Type B pancreatic cell (in vitro differentiated cells): ENCODE measurements at regions not wholly inside any gene's neighbourhood (a gene's known extent, or its start where the extent isn't known, plus 50 kb on each side); places are given as distances from the start of the nearest gene placed in this dataset.
A peak's percentile ranks its signal among the peaks of the same experiment; 100 is the strongest.

ENCODE experiments used
- DNase-seq: peaks from one replicate; pipeline ENCODE4 v3.0.0; 2021; ENCODE audit warnings: mixed read lengths; ENCODE audit not compliant: unreplicated experiment; ENCODE audit errors: extremely low spot score
- H3K27ac Mint-ChIP-seq: 2 replicates; pipeline ENCODE4 v1.8.0; 2021; ENCODE audit warnings: mild to moderate bottlenecking, mixed read lengths
- H3K27me3 Mint-ChIP-seq: 2 replicates; pipeline ENCODE4 v1.8.0; 2021; ENCODE audit warnings: mixed read lengths
- H3K36me3 Mint-ChIP-seq: 2 replicates; pipeline ENCODE4 v1.8.0; 2021; ENCODE audit warnings: mixed read lengths
- H3K4me1 Mint-ChIP-seq: one replicate; pipeline ENCODE4 v1.8.0; 2021; ENCODE audit warnings: mixed read lengths; ENCODE audit not compliant: unreplicated experiment
- H3K4me3 Mint-ChIP-seq: 2 replicates; pipeline ENCODE4 v1.8.0; 2021; ENCODE audit warnings: mild to moderate bottlenecking, mixed read lengths
- H3K9me3 Mint-ChIP-seq: 2 replicates; pipeline ENCODE4 v1.8.0; 2021; ENCODE audit warnings: mixed read lengths
- TF ChIP-seq, protein P1 (sequence below): fragments of 200-600 bp; sonication (generic); conservative IDR thresholded peaks from 2 replicates; pipeline ENCODE4 v1.5.0; 2021; ENCODE audit warnings: antibody characterized with exemption, mild to moderate bottlenecking

DNA sequence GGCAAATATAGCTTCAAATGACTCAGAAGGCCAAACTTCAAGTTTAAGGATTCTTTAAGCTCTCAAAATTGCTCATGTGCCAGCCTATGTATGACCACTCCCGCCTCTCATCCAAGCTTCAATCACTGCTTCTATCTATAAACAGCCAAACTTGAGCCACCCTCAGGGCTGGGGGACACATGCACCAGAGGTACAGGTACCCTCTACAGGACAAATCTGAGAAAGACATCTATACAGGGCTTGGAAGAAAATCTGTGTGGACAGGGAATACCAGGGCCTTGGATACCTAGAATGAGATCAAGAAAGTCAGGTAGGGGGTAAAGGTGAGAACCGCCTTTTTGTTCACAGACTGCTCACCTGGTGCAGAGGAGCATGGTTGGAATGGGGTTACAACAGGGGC, 217.9 kb downstream of the ATPSCKMT start:
- Mint-ChIP-seq H3K27me3 (no peaks in the 10 kb centered on the region), H3K4me3 (no peak overlapping the region), H3K27ac (no peak overlapping the region), H3K9me3 (peaks cover 3% of the 10 kb centered on the region), H3K4me1 (peaks cover 4% of the 10 kb centered on the region), H3K36me3 (no peaks in the 10 kb centered on the region)
- TF ChIP-seq, protein P1, sequence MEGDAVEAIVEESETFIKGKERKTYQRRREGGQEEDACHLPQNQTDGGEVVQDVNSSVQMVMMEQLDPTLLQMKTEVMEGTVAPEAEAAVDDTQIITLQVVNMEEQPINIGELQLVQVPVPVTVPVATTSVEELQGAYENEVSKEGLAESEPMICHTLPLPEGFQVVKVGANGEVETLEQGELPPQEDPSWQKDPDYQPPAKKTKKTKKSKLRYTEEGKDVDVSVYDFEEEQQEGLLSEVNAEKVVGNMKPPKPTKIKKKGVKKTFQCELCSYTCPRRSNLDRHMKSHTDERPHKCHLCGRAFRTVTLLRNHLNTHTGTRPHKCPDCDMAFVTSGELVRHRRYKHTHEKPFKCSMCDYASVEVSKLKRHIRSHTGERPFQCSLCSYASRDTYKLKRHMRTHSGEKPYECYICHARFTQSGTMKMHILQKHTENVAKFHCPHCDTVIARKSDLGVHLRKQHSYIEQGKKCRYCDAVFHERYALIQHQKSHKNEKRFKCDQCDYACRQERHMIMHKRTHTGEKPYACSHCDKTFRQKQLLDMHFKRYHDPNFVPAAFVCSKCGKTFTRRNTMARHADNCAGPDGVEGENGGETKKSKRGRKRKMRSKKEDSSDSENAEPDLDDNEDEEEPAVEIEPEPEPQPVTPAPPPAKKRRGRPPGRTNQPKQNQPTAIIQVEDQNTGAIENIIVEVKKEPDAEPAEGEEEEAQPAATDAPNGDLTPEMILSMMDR = no peak
- DNase-seq = no peak

- no peak overlapping the region for H3K27ac Mint-ChIP-seq
- peaks cover 4% of the 10 kb centered on the region for H3K4me1 Mint-ChIP-seq
- no peak overlapping the region for H3K4me3 Mint-ChIP-seq
- DNase-seq = no peak
- H3K27me3 Mint-ChIP-seq = no peaks in the 10 kb centered on the region
- no peaks in the 10 kb centered on the region for H3K36me3 Mint-ChIP-seq
- H3K9me3 Mint-ChIP-seq = no peaks in the 10 kb centered on the region
- TF ChIP-seq, protein P1 = peak; percentile 52
Observed at GRCh38 chr5:10030219-10030831, 219.4 kb downstream of the ATPSCKMT start.

- Mint-ChIP-seq H3K4me1 (no peaks in the 10 kb centered on the region), H3K27me3 (no peaks in the 10 kb centered on the region), H3K36me3 (no peaks in the 10 kb centered on the region), H3K4me3 (no peak overlapping the region), H3K9me3 (peaks cover 5% of the 10 kb centered on the region), H3K27ac (no peak overlapping the region)
- DNase-seq = no peak
- TF ChIP-seq, protein P1 = no peak
Observed at GRCh38 chr5:10023494-10023893, 226.2 kb downstream of the ATPSCKMT start.

GRCh38 chr5:10021248-10021647, 228.4 kb downstream of the ATPSCKMT start:
- Mint-ChIP-seq H3K4me1 (no peaks in the 10 kb centered on the region), H3K27ac (no peak overlapping the region), H3K9me3 (peaks cover 5% of the 10 kb centered on the region), H3K4me3 (no peak overlapping the region), H3K27me3 (no peaks in the 10 kb centered on the region), H3K36me3 (no peaks in the 10 kb centered on the region)
- TF ChIP-seq, protein P1 = no peak
- no peak for DNase-seq

DNA sequence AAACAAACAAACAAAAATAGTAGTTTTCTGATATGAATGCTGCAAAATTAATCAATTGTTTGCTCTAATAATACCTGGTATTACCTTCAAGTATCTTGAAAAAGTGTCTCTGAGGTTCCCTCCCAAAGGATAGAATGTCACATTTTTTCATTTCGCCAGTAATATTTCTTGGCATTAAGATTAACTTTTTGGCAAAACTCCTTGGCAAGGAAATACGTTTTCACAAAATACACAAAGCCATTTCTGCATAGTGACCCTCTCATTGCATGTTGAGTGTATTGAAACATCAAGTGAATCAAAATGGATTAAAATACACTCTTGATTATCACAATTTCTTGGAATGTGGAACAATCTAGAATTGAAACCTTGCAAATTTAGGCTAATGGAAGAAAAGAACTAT, 230.5 kb downstream of the ATPSCKMT start:
- Mint-ChIP-seq H3K9me3 (peaks cover 11% of the 10 kb centered on the region), H3K27ac (no peak overlapping the region), H3K27me3 (no peaks in the 10 kb centered on the region), H3K4me1 (no peaks in the 10 kb centered on the region), H3K4me3 (no peak overlapping the region), H3K36me3 (no peaks in the 10 kb centered on the region)
- DNase-seq = no peak
- TF ChIP-seq, protein P1 = no peak
